ENCODE measurements at regions not wholly inside any gene's neighbourhood (a gene's known extent, or its start where the extent isn't known, plus 50 kb on each side); places are given as distances from the start of the nearest gene placed in this dataset.
"Not testable (repeated sequence)": the region's sequence is repeated elsewhere in the genome, so short reads cannot be mapped to it uniquely, and the experiment has no call there.

GRCh38 chr4:141534985-141535384 lies 101.4 kb upstream of the IL15 start:
- DNase-seq (ENCODE audit: low read depth), result no peak

- no peak for DNase-seq (ENCODE audit: low read depth)
Measured at GRCh38 chr4:141538001-141538400, 98.4 kb upstream of the IL15 start.

- peak; percentile 65 for DNase-seq (ENCODE audit: low read depth)
Measured at GRCh38 chr4:141540643-141541042, 95.7 kb upstream of the IL15 start.

GRCh38 chr4:141541851-141542250 lies 94.5 kb upstream of the IL15 start:
- no peak for DNase-seq (ENCODE audit: low read depth)

- no peak for DNase-seq (ENCODE audit: low read depth)
Measured at GRCh38 chr4:141543176-141543575, 93.2 kb upstream of the IL15 start.

- DNase-seq (ENCODE audit: low read depth), result no peak
Measured at GRCh38 chr4:141543706-141544105, 92.7 kb upstream of the IL15 start.

GRCh38 chr4:141548791-141549190 lies 87.6 kb upstream of the IL15 start:
- no peak for DNase-seq (ENCODE audit: low read depth)

- DNase-seq (ENCODE audit: low read depth), result no peak
Measured at GRCh38 chr4:141560056-141560455, 76.3 kb upstream of the IL15 start.

GRCh38 chr4:141562649-141563048 lies 73.7 kb upstream of the IL15 start:
- DNase-seq (ENCODE audit: low read depth), result no peak

- no peak for DNase-seq (ENCODE audit: low read depth)
Measured at GRCh38 chr4:141563723-141564122, 72.7 kb upstream of the IL15 start.

GRCh38 chr4:141564961-141565360 lies 71.4 kb upstream of the IL15 start:
- not testable (repeated sequence) for DNase-seq (ENCODE audit: low read depth)

- no peak for DNase-seq (ENCODE audit: low read depth)
Measured at GRCh38 chr4:141565379-141566089, 70.8 kb upstream of the IL15 start.

- no peak for DNase-seq (ENCODE audit: low read depth)
Measured at GRCh38 chr4:141567326-141567915, 69.0 kb upstream of the IL15 start.

- no peak for DNase-seq (ENCODE audit: low read depth)
Measured at GRCh38 chr4:141569141-141569540, 67.2 kb upstream of the IL15 start.

- DNase-seq (ENCODE audit: low read depth), result no peak
Measured at GRCh38 chr4:141570290-141570689, 66.1 kb upstream of the IL15 start.

GRCh38 chr4:141571362-141571761 lies 65.0 kb upstream of the IL15 start:
- DNase-seq (ENCODE audit: low read depth), result no peak

- no peak for DNase-seq (ENCODE audit: low read depth)
Measured at GRCh38 chr4:141571793-141572192, 64.6 kb upstream of the IL15 start.

- no peak for DNase-seq (ENCODE audit: low read depth)
Measured at GRCh38 chr4:141573678-141574077, 62.7 kb upstream of the IL15 start.

- no peak for DNase-seq (ENCODE audit: low read depth)
Measured at GRCh38 chr4:141575884-141576283, 60.5 kb upstream of the IL15 start.

GRCh38 chr4:141576585-141577110 lies 59.7 kb upstream of the IL15 start:
- DNase-seq (ENCODE audit: low read depth), result no peak

- DNase-seq (ENCODE audit: low read depth), result no peak
Measured at GRCh38 chr4:141578451-141578850, 57.9 kb upstream of the IL15 start.

- DNase-seq (ENCODE audit: low read depth), result no peak
Measured at GRCh38 chr4:141580523-141580922, 55.9 kb upstream of the IL15 start.
